IPS-18a (cell line): ENCODE measurements at regions not wholly inside any gene's neighbourhood (a gene's known extent, or its start where the extent isn't known, plus 50 kb on each side); places are given as distances from the start of the nearest gene placed in this dataset.

ENCODE experiments used
- H3K27ac ChIP-seq: one replicate; pipeline ENCODE4 v1.5.1; 2013; ENCODE audit warnings: low read length
- H3K27me3 ChIP-seq: one replicate; pipeline ENCODE4 v1.6.1; 2013; ENCODE audit warnings: mild to moderate bottlenecking, low read length; ENCODE audit not compliant: control insufficient read depth, insufficient read depth
- H3K36me3 ChIP-seq: one replicate; pipeline ENCODE4 v1.6.1; 2013; ENCODE audit warnings: low read depth, low read length; ENCODE audit not compliant: control insufficient read depth
- H3K4me1 ChIP-seq: one replicate; pipeline ENCODE4 v1.6.1; 2013; ENCODE audit warnings: low read depth, low read length; ENCODE audit not compliant: control insufficient read depth
- H3K4me3 ChIP-seq: one replicate; pipeline ENCODE4 v1.5.1; 2013; ENCODE audit warnings: low read length
- H3K9ac ChIP-seq: one replicate; pipeline ENCODE4 v1.6.1; 2013; ENCODE audit warnings: mild to moderate bottlenecking, low read length, moderate library complexity
- H3K9me3 ChIP-seq: one replicate; pipeline ENCODE4 v1.6.1; 2013; ENCODE audit warnings: low read depth, low read length; ENCODE audit not compliant: control insufficient read depth

DNA sequence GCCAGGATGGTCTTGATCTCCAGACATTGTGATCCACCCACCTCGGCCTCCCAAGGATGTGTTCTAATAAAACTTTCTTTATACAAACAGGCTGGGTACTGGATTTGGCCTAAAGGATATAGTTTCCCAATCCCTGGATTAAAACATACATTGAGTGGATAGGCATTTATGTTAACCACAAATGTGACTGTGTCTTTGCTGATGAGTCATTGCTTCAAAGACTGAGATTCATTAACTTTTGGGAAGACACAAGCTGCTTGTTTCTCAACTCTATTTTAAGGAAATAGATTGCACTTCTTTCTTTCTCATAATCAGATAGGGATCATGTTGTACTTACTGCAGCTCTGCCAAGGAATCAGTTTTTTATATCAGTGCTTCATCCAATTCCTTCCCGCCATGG is 131.3 kb upstream of the AGA start:
- Histone ChIP-seq H3K27me3 (no peaks in the 10 kb centered on the region), H3K4me1 (peaks cover 3% of the 10 kb centered on the region), H3K9ac (no peak overlapping the region), H3K27ac (no peak overlapping the region), H3K4me3 (no peak overlapping the region), H3K36me3 (no peaks in the 10 kb centered on the region), H3K9me3 (no peaks in the 10 kb centered on the region)

DNA sequence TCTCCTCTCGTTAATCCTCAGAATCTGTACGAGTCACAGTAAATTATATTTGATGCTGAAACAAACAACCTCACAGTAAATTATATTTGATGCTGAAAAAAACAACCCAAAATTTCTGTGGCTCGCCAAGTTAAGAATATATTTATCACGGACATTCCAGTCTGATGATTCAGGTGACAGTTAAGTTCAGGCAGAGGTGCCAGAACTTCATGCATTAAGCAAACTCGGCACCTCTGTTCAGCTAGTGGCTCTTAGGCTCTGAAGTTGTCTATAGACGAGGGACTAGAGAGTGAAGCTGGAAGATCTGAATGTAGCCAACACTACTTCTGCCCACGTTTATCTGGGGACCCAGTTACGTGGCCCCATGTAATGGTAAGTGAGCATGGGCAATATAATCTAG is 132.2 kb upstream of the AGA start:
- no peak overlapping the region for H3K9ac ChIP-seq
- peaks cover 3% of the 10 kb centered on the region for H3K4me1 ChIP-seq
- no peaks in the 10 kb centered on the region for H3K9me3 ChIP-seq
- no peaks in the 10 kb centered on the region for H3K27me3 ChIP-seq
- no peak overlapping the region for H3K4me3 ChIP-seq
- H3K36me3 ChIP-seq: no peaks in the 10 kb centered on the region
- H3K27ac ChIP-seq: no peak overlapping the region

DNA sequence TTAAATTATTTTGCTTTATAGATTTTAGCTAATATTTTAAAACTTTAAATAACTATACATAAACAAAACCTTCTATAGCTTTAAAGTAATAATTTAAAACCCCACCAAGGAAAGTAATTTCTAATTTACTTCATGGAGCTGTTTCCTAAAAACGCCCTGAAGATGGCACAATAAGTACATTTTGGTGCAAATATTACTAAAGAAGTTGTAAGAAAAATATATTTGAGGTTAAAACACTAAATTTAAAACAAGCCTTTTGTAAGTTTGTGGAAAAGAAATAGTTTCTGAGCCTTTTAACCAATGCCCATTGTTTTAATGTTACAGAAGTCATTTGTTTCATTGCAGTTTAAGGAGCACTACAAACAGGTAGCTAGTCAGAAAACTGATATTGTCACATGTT is 137.4 kb upstream of the AGA start:
- Histone ChIP-seq H3K4me3 (no peak overlapping the region), H3K4me1 (no peaks in the 10 kb centered on the region), H3K36me3 (no peaks in the 10 kb centered on the region), H3K27me3 (no peaks in the 10 kb centered on the region), H3K9ac (no peak overlapping the region), H3K9me3 (no peaks in the 10 kb centered on the region), H3K27ac (no peak overlapping the region)

DNA sequence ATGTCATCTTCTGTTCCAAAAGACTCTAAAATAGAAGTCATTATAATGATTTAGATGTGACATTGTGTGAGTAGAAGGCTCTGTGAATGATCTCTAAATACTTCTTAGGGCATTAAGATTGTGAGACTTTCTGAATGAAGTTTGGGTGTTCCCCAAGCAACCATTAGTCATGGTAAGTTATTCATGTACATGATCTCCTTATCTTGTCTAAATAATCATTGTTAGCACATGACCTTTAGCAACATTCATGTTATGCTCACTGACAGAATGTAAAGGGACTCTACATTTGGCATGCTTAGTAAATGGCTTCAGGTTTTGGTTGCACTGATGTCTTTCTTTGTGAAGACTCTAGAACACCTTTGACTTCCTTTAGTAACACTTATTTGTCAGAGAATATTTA is 140.8 kb upstream of the AGA start:
- Histone ChIP-seq H3K4me1 (no peaks in the 10 kb centered on the region), H3K27ac (no peak overlapping the region), H3K27me3 (no peaks in the 10 kb centered on the region), H3K36me3 (no peaks in the 10 kb centered on the region), H3K9me3 (no peaks in the 10 kb centered on the region), H3K4me3 (no peak overlapping the region), H3K9ac (no peak overlapping the region)

DNA sequence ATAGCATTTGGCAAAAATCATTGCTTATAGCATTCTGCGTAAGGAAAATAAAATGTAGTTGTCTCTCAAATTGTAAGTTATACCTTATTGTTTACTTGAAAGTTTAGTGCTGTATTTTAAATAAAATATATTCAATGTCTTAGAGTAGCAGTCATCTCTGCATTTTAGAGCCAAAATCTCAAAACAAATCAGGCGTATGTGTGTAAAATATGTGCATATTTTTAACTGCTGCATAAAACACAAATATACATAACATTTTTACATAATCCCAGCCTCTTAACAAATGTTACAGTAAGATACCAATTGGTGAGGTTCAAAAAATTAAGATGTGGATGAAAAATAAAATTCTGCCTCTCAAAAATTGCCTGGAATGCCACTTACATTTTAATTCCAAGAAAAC is 145.8 kb upstream of the AGA start:
- H3K4me3 ChIP-seq: no peak overlapping the region
- H3K27me3 ChIP-seq: no peaks in the 10 kb centered on the region
- H3K27ac ChIP-seq: no peak overlapping the region

DNA sequence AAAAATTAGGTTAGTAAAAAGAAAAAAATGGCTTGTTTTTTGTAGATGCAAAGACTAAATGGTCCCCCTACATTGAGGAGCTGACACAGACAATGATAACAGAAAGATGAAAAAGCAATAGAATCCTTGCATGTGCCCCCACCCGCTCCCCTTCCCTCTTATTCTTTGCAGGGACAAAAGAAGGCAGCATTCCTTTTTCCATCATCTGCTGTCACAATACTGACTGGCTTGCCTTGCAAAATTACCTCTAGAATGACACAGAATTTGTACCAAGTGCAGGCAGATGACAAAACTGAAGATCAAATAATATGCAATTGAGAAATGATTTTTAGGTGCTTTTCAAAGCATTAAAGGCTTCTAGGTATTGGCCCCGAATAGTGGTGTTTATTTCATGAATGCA is 153.1 kb upstream of the AGA start:
- H3K4me1 ChIP-seq: peaks cover 4% of the 10 kb centered on the region
- no peaks in the 10 kb centered on the region for H3K27me3 ChIP-seq
- H3K9ac ChIP-seq: no peak overlapping the region
- H3K27ac ChIP-seq: no peak overlapping the region
- H3K9me3 ChIP-seq: no peaks in the 10 kb centered on the region
- H3K36me3 ChIP-seq: no peaks in the 10 kb centered on the region
- H3K4me3 ChIP-seq: no peak overlapping the region

More for the DNA sequence above, 145.8 kb upstream of the AGA start:
- no peaks in the 10 kb centered on the region for H3K4me1 ChIP-seq
- H3K36me3 ChIP-seq: no peaks in the 10 kb centered on the region
- no peaks in the 10 kb centered on the region for H3K9me3 ChIP-seq
- no peak overlapping the region for H3K9ac ChIP-seq

DNA sequence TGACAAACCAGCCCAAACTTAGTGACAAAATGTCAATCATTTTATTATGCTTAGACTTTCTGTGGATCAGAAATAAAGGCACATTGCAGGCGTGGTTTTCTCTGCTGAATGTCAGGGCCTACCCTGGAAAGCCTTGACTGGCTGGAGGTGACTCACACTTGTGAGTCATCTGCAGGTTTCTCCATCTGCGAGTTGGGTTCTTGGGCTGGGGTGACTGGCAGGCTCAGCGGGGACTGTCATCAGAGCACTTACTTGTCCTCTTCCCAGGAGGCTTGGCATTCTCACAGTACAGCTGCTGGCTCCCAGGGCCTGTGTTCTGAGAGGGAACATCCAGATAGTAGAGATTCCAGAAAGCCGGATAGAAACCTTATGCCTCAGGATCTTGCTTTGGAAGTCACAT is 153.8 kb upstream of the AGA start:
- no peaks in the 10 kb centered on the region for H3K36me3 ChIP-seq

DNA sequence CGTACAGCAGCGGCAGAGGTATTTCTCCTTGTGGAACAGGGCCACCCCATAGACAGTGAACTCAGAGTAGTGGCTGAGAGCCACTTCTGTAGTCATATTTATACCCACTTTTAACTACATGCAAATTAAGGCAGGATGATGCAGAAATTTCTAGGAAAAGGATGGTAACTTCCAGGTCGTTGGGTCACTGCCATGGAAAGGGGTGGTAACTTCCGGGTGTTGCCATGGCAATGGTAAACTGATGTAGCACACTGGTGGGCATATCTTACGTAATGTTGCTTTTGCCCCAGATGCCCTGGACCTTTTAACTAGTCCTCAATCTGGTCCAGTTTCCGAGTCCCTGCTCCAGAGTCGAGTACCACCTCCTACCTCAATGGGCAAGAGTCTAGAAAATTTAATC is 154.8 kb upstream of the AGA start:
- no peaks in the 10 kb centered on the region for H3K27me3 ChIP-seq
- no peaks in the 10 kb centered on the region for H3K9me3 ChIP-seq
- H3K27ac ChIP-seq: no peak overlapping the region
- H3K36me3 ChIP-seq: no peaks in the 10 kb centered on the region
- H3K9ac ChIP-seq: no peak overlapping the region
- peaks cover 4% of the 10 kb centered on the region for H3K4me1 ChIP-seq
- no peak overlapping the region for H3K4me3 ChIP-seq

More for the DNA sequence above, 153.8 kb upstream of the AGA start:
- H3K27me3 ChIP-seq: no peaks in the 10 kb centered on the region
- no peak overlapping the region for H3K27ac ChIP-seq
- H3K9ac ChIP-seq: no peak overlapping the region
- no peak overlapping the region for H3K4me3 ChIP-seq
- peaks cover 4% of the 10 kb centered on the region for H3K4me1 ChIP-seq
- H3K9me3 ChIP-seq: no peaks in the 10 kb centered on the region

DNA sequence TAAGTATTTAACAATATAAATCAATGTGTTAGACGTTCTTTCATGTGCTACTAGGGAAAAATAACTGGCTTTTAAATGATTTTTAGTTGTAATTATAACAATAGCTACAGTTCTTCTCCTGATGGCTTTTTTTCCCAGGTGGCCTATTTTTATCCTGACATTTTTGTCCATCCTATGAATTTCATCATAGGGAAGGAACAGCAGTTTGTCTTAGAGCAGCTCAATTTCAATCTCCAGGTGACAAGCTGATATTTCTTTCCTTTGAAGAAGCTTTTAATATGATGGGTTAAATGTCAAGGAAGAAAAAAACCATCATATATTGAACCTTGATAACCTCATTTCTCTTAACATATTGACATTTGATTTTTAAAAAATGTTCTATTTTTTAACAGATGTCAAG is 163.0 kb upstream of the AGA start:
- H3K36me3 ChIP-seq: no peaks in the 10 kb centered on the region
- no peak overlapping the region for H3K9ac ChIP-seq
- no peaks in the 10 kb centered on the region for H3K9me3 ChIP-seq
- H3K4me3 ChIP-seq: no peak overlapping the region
- H3K27ac ChIP-seq: no peak overlapping the region
- no peaks in the 10 kb centered on the region for H3K27me3 ChIP-seq
- peaks cover 2% of the 10 kb centered on the region for H3K4me1 ChIP-seq

DNA sequence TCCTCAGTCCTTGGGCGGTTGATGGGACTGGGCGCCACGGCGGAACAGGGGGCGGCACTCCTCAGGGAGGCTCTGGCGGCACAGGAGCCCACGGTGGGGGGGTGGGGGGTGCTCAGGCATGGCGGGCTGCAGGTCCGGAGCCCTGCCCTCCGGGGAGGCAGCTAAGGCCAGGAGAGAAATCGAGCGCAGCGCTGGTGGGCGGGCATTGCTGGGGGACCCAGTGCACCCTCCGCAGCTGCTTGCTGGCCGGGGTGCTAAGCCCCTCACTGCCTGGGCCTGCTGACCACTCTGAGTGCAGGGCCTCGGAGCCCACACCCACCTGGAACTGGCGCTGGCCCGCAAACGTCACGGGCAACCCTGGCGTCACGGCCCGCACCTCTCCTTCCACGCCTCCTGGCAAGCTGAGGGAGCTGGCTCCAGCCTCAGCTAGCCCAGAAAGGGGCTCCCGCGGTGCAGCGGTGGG is 164.9 kb upstream of the AGA start:
- Histone ChIP-seq H3K9ac (no peak overlapping the region), H3K4me1 (peaks cover 8% of the 10 kb centered on the region), H3K4me3 (no peak overlapping the region), H3K36me3 (no peaks in the 10 kb centered on the region), H3K27me3 (no peaks in the 10 kb centered on the region), H3K27ac (no peak overlapping the region), H3K9me3 (no peaks in the 10 kb centered on the region)

DNA sequence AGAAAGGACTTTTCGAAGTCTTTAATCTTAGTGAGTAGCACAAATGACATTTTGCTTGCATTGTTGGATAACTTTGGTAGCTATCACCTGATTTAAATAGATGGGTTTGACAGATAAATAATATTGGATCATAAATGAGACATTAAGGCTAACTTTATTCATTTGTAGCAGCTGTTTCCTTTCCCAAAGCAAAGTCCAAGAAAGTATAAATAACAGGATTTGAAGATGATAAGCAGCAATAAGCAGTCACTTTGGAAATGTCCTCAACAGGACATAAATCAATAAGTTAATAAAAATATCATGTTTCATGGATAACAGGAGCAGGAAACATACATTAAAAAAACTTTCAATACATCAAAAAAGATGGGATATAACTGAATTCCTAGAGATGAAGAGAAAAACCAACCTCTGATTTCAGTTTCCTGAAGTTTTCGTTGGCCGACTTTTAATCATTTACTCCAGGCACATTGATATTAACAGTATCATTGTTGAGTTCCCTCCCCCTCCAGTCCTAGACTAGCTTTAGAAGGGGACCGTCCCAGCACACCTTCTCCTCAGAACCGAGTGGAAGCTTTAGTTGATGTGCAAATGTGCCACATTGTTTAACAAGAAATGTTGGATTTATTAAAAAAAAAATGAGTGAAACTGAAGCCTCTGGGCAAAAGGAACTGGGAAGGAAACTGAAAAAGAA is 169.9 kb upstream of the AGA start:
- H3K9me3 ChIP-seq: no peaks in the 10 kb centered on the region
- no peak overlapping the region for H3K27ac ChIP-seq
- no peak overlapping the region for H3K4me3 ChIP-seq
- no peak overlapping the region for H3K9ac ChIP-seq
- H3K36me3 ChIP-seq: no peaks in the 10 kb centered on the region
- H3K27me3 ChIP-seq: no peaks in the 10 kb centered on the region
- H3K4me1 ChIP-seq: peaks cover 11% of the 10 kb centered on the region

DNA sequence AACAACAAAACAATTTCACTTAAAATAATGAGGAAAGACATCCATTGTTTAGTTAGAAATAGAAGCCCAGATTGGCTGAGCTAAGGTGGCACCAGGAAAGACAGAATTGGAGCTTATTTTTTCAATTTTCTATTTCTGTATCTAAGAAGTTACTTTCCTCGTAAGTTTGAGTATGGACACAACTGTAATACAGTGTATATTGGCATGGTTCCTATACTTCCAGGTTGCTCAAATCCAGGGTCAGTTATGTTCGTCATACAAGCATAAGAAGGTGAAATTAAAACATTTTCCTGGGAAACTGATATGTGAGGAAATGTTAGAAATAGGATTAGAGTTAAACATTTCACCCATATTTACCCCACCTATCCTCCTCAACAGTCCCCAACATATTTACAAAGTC is 170.4 kb upstream of the AGA start:
- Histone ChIP-seq H3K36me3 (no peaks in the 10 kb centered on the region), H3K9ac (no peak overlapping the region), H3K4me1 (peaks cover 11% of the 10 kb centered on the region), H3K27me3 (no peaks in the 10 kb centered on the region), H3K27ac (no peak overlapping the region), H3K9me3 (no peaks in the 10 kb centered on the region), H3K4me3 (no peak overlapping the region)
